CD4-positive, CD25-positive, alpha-beta regulatory T cell (primary cell): ENCODE measurements at regions not wholly inside any gene's neighbourhood (a gene's known extent, or its start where the extent isn't known, plus 50 kb on each side); places are given as distances from the start of the nearest gene placed in this dataset.
A peak's percentile ranks its signal among the peaks of the same experiment; 100 is the strongest.

ENCODE experiments used
- ATAC-seq, 2 donors: fragments of 150-1000 bp; cut with Tn5 transposase; one replicate each; pipeline ENCODE4 v1.10.0; 2021; ENCODE audit warnings: low read depth in 2 of 2, moderate number of reproducible peaks in 2 of 2, moderate library complexity in 1 of 2
- DNase-seq, 3 donors: peaks; one replicate each; pipeline versions ENCODE4 v3.0.0 to v3.0.0-alpha.2; 2012 to 2022; ENCODE audit warnings: mixed read lengths in 1 of 3
- H3K27ac ChIP-seq: one replicate; pipeline ENCODE4 v1.7.0; 2013; ENCODE audit warnings: mild to moderate bottlenecking, low read length; ENCODE audit not compliant: insufficient read depth, poor library complexity, severe bottlenecking
- H3K27me3 ChIP-seq: one replicate; pipeline ENCODE4 v1.7.0; 2013; ENCODE audit warnings: low read length; ENCODE audit not compliant: control insufficient read depth, insufficient read depth
- H3K36me3 ChIP-seq: one replicate; pipeline ENCODE4 v1.7.0; 2013; ENCODE audit warnings: mild to moderate bottlenecking, low read length, moderate library complexity; ENCODE audit not compliant: control insufficient read depth, insufficient read depth
- H3K4me1 ChIP-seq: 2 replicates; pipeline ENCODE4 v1.7.0; 2013; ENCODE audit warnings: mild to moderate bottlenecking, low read length; ENCODE audit not compliant: insufficient read depth, control insufficient read depth, poor library complexity, severe bottlenecking
- H3K4me3 ChIP-seq: one replicate; pipeline ENCODE4 v1.7.0; 2013; ENCODE audit warnings: low read depth, mild to moderate bottlenecking, low read length, moderate library complexity
- H3K9me3 ChIP-seq, 2 experiments: 1 replicate in 1 of 2; 2 replicates in 1 of 2; pipeline ENCODE4 v1.7.0; 2013; ENCODE audit warnings: low read length in 2 of 2, mild to moderate bottlenecking in 1 of 2, moderate library complexity in 1 of 2; ENCODE audit not compliant: control insufficient read depth in 2 of 2
- H3K27ac Mint-ChIP-seq, 3 donors: one replicate each; pipeline ENCODE4 v1.8.0; 2020 to 2022; ENCODE audit warnings: mild to moderate bottlenecking in 3 of 3, mixed read lengths in 3 of 3, moderate library complexity in 2 of 3
- H3K27me3 Mint-ChIP-seq: one replicate; pipeline ENCODE4 v1.8.0; 2022; ENCODE audit warnings: mild to moderate bottlenecking, mixed read lengths
- H3K36me3 Mint-ChIP-seq: one replicate; pipeline ENCODE4 v1.8.0; 2020; ENCODE audit warnings: mixed read lengths
- H3K4me1 Mint-ChIP-seq, 4 donors: one replicate each; pipeline ENCODE4 v1.8.0; 2020 to 2022; ENCODE audit warnings: mixed read lengths in 4 of 4, mild to moderate bottlenecking in 1 of 4
- H3K4me3 Mint-ChIP-seq, 4 donors: one replicate each; pipeline ENCODE4 v1.8.0; 2020 to 2022; ENCODE audit warnings: mild to moderate bottlenecking in 4 of 4, mixed read lengths in 4 of 4, moderate library complexity in 3 of 4
- H3K9me3 Mint-ChIP-seq, 7 donors: one replicate each; pipeline ENCODE4 v1.8.0; 2020 to 2022; ENCODE audit warnings: mixed read lengths in 7 of 7, mild to moderate bottlenecking in 3 of 7, moderate library complexity in 2 of 7

- Mint-ChIP-seq H3K4me1 (no peaks in the 10 kb centered on the region), H3K27ac (no peak overlapping the region), H3K4me3 (no peak overlapping the region), H3K36me3 (no peaks in the 10 kb centered on the region), H3K27me3 (no peaks in the 10 kb centered on the region), H3K9me3 (peaks cover 0 to 5% (median 2%) of the 10 kb centered on the region in 7 donors)
- no peak for DNase-seq
- Histone ChIP-seq H3K27me3 (no peaks in the 10 kb centered on the region), H3K36me3 (no peaks in the 10 kb centered on the region), H3K4me1 (no peaks in the 10 kb centered on the region), H3K27ac (no peak overlapping the region), H3K9me3 (no peaks in the 10 kb centered on the region), H3K4me3 (no peak overlapping the region)
- ATAC-seq: no peak
These were observed 547.2 kb upstream of the JAG1 start for GRCh38 chr20:11221046-11221445.

DNA sequence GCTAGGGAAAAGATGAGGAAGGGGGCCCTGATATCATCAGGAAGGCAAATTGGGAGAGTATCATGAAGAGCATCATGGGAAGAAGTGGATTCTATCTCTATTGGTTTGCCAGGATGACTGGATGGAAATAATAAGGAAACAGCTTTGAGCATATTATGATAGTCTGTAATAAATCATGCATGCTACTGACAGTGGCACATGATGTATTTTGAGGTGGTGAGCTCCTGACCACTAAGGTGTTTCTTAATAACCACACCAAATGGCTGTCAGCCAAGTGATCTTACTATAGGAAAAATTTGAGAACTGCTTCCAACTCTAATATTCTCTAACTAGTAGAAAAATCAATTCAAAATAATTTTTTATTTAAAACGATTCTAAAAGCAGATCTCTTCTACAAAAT, 548.4 kb upstream of the JAG1 start:
- Histone ChIP-seq H3K4me3 (no peak overlapping the region), H3K4me1 (no peaks in the 10 kb centered on the region), H3K27ac (no peak overlapping the region), H3K9me3 (no peaks in the 10 kb centered on the region), H3K36me3 (no peaks in the 10 kb centered on the region), H3K27me3 (no peaks in the 10 kb centered on the region)
- DNase-seq: no peak
- no peaks in the 10 kb centered on the region for H3K36me3 Mint-ChIP-seq
- ATAC-seq: no peak
- H3K4me3 Mint-ChIP-seq: no peak overlapping the region
- H3K9me3 Mint-ChIP-seq: peaks cover 0 to 3% (median 2%) of the 10 kb centered on the region in 7 donors
- no peak overlapping the region for H3K27ac Mint-ChIP-seq
- H3K27me3 Mint-ChIP-seq: no peaks in the 10 kb centered on the region
- H3K4me1 Mint-ChIP-seq: no peaks in the 10 kb centered on the region

- Mint-ChIP-seq H3K9me3 (peaks cover 0 to 10% (median 2%) of the 10 kb centered on the region in 7 donors), H3K36me3 (no peaks in the 10 kb centered on the region), H3K27ac (peak overlapping the region in 1 of 3 donors; percentile 4), H3K4me3 (no peak overlapping the region), H3K4me1 (no peaks in the 10 kb centered on the region), H3K27me3 (no peaks in the 10 kb centered on the region)
- H3K9me3 ChIP-seq: no peaks in the 10 kb centered on the region
- ATAC-seq (no peak), DNase-seq (no peak)
- no peak overlapping the region for H3K4me3 ChIP-seq
- no peaks in the 10 kb centered on the region for H3K4me1 ChIP-seq
- no peaks in the 10 kb centered on the region for H3K36me3 ChIP-seq
- H3K27me3 ChIP-seq: no peaks in the 10 kb centered on the region
- H3K27ac ChIP-seq: no peak overlapping the region
These were observed 553.8 kb upstream of the JAG1 start for GRCh38 chr20:11227602-11228001.

- DNase-seq (no peak), ATAC-seq (no peak)
- peaks cover 0 to 12% (median 2%) of the 10 kb centered on the region in 7 donors for H3K9me3 Mint-ChIP-seq
- H3K4me1 Mint-ChIP-seq: no peaks in the 10 kb centered on the region
- no peaks in the 10 kb centered on the region for H3K27me3 Mint-ChIP-seq
- Histone ChIP-seq H3K27me3 (no peaks in the 10 kb centered on the region), H3K4me3 (no peak overlapping the region), H3K4me1 (no peaks in the 10 kb centered on the region), H3K9me3 (no peaks in the 10 kb centered on the region), H3K27ac (no peak overlapping the region), H3K36me3 (no peaks in the 10 kb centered on the region)
- H3K4me3 Mint-ChIP-seq: no peak overlapping the region
- H3K27ac Mint-ChIP-seq: no peak overlapping the region
- H3K36me3 Mint-ChIP-seq: no peaks in the 10 kb centered on the region
These were observed 556.0 kb upstream of the JAG1 start for GRCh38 chr20:11229772-11230171.

DNA sequence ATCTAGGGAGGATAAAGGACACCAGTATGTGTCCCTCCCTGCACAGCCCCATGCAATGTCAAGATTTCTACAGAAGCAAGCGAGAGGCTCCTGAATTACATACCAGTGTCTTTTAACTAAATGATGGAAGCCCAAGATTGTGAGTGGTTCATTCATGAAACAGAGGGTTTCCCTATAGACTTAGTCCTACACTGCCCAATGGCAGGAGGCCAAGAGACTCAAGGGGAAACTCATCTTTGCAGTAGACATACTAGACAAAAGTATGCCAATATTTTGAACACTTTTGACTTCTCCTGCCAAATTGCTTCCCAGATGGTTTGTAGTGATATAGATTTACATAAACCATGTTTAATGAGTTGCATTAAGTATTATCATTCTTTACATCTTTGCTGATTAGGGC, 557.2 kb upstream of the JAG1 start:
- H3K9me3 ChIP-seq: no peaks in the 10 kb centered on the region
- Mint-ChIP-seq H3K4me1 (no peaks in the 10 kb centered on the region), H3K27me3 (no peaks in the 10 kb centered on the region), H3K36me3 (no peaks in the 10 kb centered on the region), H3K9me3 (peaks cover 0 to 10% (median 0%) of the 10 kb centered on the region in 7 donors), H3K27ac (no peak overlapping the region), H3K4me3 (no peak overlapping the region)
- no peaks in the 10 kb centered on the region for H3K27me3 ChIP-seq
- no peak for DNase-seq
- H3K4me3 ChIP-seq: no peak overlapping the region
- no peak for ATAC-seq
- H3K36me3 ChIP-seq: no peaks in the 10 kb centered on the region
- no peak overlapping the region for H3K27ac ChIP-seq
- no peaks in the 10 kb centered on the region for H3K4me1 ChIP-seq

DNA sequence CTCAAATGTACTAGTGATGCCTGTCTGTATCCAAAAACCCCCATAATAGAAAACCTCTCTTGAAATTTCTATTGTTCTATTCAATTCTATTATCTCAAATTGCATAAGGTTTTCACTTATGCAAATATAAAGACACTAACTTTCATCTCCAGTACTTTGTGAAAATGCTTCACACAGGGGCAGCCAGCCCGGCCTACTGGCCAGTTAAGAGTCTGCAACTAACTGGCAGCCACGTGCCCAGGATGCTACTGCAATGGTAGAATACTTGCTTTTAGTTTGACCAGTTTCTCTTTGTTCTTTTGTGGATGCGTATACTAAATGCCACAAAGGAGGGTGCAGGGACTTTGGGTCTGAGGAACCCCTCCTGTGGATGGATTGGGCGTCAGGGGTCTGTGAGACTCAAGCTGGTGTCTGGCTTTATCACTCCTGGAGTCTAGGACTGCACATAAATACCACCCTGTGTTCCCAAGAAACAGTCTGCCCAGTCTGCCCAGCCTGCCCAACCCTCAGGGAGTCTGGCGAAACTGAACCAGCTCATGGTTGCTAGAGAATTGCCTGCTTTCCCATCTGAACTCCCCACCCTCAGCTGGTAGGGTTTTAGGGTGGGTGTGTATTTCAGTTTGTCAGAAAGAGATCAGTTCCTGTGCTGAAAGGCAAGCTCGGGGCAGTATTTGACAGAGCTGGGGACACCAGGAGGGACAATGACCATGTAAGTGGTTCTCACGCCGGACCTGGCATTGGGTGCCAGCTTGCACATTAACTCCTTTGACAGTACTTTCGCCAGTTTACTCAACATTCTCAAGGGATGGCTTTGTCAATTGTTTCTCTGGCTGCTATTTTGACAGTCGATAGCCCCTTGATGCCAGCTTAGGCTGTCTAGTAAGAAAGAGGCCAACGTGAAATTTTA, 558.2 kb upstream of the JAG1 start:
- no peaks in the 10 kb centered on the region for H3K9me3 ChIP-seq
- H3K36me3 Mint-ChIP-seq: no peaks in the 10 kb centered on the region
- no peak overlapping the region for H3K27ac Mint-ChIP-seq
- DNase-seq: no peak
- H3K4me3 ChIP-seq: no peak overlapping the region
- no peaks in the 10 kb centered on the region for H3K27me3 Mint-ChIP-seq
- H3K4me1 ChIP-seq: no peaks in the 10 kb centered on the region
- H3K9me3 Mint-ChIP-seq: peaks cover 0 to 10% (median 1%) of the 10 kb centered on the region in 7 donors
- H3K4me1 Mint-ChIP-seq: no peaks in the 10 kb centered on the region
- H3K27ac ChIP-seq: no peak overlapping the region
- no peak overlapping the region for H3K4me3 Mint-ChIP-seq
- ATAC-seq: no peak
- H3K36me3 ChIP-seq: no peaks in the 10 kb centered on the region
- H3K27me3 ChIP-seq: no peaks in the 10 kb centered on the region

- Histone ChIP-seq H3K4me1 (no peaks in the 10 kb centered on the region), H3K36me3 (no peaks in the 10 kb centered on the region), H3K4me3 (no peak overlapping the region), H3K27me3 (no peaks in the 10 kb centered on the region), H3K27ac (no peak overlapping the region), H3K9me3 (no peaks in the 10 kb centered on the region)
- DNase-seq: no peak
- H3K36me3 Mint-ChIP-seq: no peaks in the 10 kb centered on the region
- peaks cover 0 to 10% (median 1%) of the 10 kb centered on the region in 7 donors for H3K9me3 Mint-ChIP-seq
- H3K4me3 Mint-ChIP-seq: no peak overlapping the region
- no peaks in the 10 kb centered on the region for H3K4me1 Mint-ChIP-seq
- no peak overlapping the region for H3K27ac Mint-ChIP-seq
- no peak for ATAC-seq
- H3K27me3 Mint-ChIP-seq: no peaks in the 10 kb centered on the region
These were observed 559.1 kb upstream of the JAG1 start for GRCh38 chr20:11232896-11233295.

GRCh38 chr20:11234181-11234580, 560.4 kb upstream of the JAG1 start:
- no peaks in the 10 kb centered on the region for H3K36me3 Mint-ChIP-seq
- no peak for ATAC-seq
- H3K27ac Mint-ChIP-seq: no peak overlapping the region
- no peak overlapping the region for H3K27ac ChIP-seq
- H3K4me1 Mint-ChIP-seq: no peaks in the 10 kb centered on the region
- no peak overlapping the region for H3K4me3 ChIP-seq
- H3K27me3 Mint-ChIP-seq: no peaks in the 10 kb centered on the region
- H3K9me3 ChIP-seq: no peaks in the 10 kb centered on the region
- H3K4me1 ChIP-seq: no peaks in the 10 kb centered on the region
- no peaks in the 10 kb centered on the region for H3K36me3 ChIP-seq
- DNase-seq: no peak
- H3K4me3 Mint-ChIP-seq: no peak overlapping the region
- H3K27me3 ChIP-seq: no peaks in the 10 kb centered on the region
- H3K9me3 Mint-ChIP-seq: peaks cover 0 to 8% (median 2%) of the 10 kb centered on the region in 7 donors
